GM12891 (cell line): ENCODE measurements at regions not wholly inside any gene's neighbourhood (a gene's known extent, or its start where the extent isn't known, plus 50 kb on each side); places are given as distances from the start of the nearest gene placed in this dataset.

Source experiments
- PAX5 ChIP-seq: IDR thresholded peaks from 2 replicates; pipeline ENCODE4 v1.6.1; 2011; ENCODE audit warnings: low read length, moderate library complexity, mild to moderate bottlenecking; ENCODE audit not compliant: insufficient read depth, severe bottlenecking
- POLR2A ChIP-seq: IDR thresholded peaks from 2 replicates; pipeline ENCODE4 v1.6.1; 2011; ENCODE audit warnings: low read depth, low read length, control low read depth
- POLR2AphosphoS5 ChIP-seq: IDR thresholded peaks from 2 replicates; pipeline ENCODE4 v1.6.1; 2011; ENCODE audit warnings: low read depth, low read length, control low read depth
- POU2F2 ChIP-seq: IDR thresholded peaks from 2 replicates; pipeline ENCODE4 v1.6.1; 2011; ENCODE audit warnings: low read depth, mild to moderate bottlenecking, control low read depth, low read length, moderate library complexity
- SPI1 ChIP-seq: IDR thresholded peaks from 2 replicates; pipeline ENCODE4 v1.6.1; 2011; ENCODE audit warnings: low read depth, low read length, control low read depth
- TAF1 ChIP-seq: IDR thresholded peaks from 2 replicates; pipeline ENCODE4 v1.6.1; 2011; ENCODE audit warnings: low read depth, low read length, control low read depth

DNA sequence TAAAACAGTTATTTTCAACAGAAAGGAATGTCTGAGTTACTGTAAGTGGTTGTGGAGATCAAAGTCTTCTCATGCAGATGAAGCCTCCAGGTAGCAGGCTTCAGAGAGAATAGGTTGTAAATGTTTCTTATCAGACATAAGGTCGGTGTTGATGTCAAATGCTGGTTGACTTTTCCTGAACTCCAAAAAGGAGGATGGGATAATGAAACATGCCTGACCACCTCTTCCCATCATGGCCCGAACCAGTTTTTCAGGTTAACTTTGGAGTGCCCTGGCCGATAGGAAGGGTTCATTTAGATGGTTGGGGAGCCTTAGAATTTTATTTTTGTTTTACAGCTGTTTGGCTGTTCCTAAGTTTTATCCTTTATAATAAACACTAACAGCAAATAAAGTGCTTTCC, 478.4 kb downstream of the ACTL7B start:
- TF ChIP-seq POLR2A (no peak), SPI1 (no peak), POLR2AphosphoS5 (no peak), TAF1 (no peak), POU2F2 (no peak), PAX5 (no peak)
